Fibroblast of skin of scalp (primary cell): ENCODE measurements at regions not wholly inside any gene's neighbourhood (a gene's known extent, or its start where the extent isn't known, plus 50 kb on each side); places are given as distances from the start of the nearest gene placed in this dataset.

Source experiments
- DNase-seq: peaks from one replicate; pipeline ENCODE4 v3.0.0-alpha.2; 2013

DNA sequence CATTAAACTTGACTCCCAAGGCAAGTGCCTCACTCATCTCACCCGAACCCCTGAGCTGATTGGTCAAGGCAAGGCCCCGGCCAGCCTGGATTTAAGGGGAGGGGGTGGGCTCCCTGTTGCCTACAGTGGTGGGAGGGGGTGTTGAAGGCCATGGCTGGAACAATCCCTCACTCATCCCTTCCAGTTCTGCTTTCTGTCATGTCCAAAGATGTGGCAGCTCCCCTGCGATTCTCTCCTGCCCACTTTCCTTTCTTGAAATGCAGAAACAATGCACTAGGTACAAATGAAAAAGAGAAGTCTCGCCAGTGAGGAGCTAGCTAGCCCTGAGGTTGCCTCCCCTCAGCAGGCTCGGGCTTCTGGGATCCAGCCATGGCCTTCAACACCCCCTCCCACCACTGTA is 240.9 kb downstream of the SYK start:
- no peak for DNase-seq

- no peak for DNase-seq
Observed at GRCh38 chr9:91043056-91043810, 241.6 kb downstream of the SYK start.

DNA sequence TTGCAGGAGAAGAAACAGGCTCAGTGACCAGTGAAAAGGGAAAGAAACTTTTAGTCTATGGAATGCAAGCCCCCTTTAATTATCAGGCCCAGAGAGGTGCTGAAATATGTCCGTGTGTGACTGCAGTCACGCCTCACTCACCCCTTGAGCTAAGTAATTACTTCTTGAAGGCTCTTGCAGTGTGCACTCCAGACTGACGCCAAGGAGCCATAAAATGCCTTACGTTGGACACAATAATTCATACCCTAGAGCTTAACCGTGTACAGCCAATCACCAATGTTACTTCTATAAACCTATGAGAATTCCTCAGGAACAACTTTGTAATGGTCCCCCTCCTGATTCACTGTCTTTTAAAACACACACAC is 242.2 kb downstream of the SYK start:
- no peak for DNase-seq

DNA sequence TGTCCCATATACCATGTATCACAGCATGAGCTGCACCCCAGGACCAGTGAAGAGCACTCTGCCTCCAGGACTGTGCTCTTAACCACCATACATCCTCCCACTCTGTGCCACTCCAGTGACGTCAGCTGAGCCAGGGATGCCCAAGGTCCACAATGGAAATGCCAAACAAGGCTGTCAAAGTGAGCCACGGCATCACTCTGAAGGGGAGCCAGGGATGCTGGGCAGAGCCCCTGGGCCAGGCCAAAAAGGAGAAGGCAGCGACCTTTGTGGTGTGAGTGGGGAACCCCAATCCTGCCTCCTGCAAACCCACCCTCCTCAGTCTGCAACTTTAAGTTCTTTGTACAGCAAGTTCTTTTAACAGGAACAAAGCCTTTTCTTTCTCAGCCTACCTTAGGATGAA is 242.7 kb downstream of the SYK start:
- no peak for DNase-seq

DNA sequence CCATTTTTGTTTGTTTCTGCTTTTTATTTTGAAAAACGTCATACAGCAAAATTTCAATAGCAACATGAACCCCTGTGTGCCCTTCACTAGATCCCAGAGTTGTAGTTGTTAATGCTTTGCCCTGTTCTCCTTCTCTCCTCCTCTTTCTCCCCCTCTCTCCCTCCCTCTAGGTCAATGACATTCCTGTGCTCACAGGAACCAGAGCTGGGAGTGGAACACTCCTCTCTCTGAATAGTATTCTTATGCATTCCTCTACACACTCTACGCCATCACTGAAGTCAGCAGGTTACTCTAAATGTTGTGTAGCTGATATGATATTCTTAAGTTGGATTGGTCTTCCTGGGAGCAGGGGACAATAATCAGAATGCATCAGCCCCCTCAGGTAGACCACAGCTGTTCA is 243.4 kb downstream of the SYK start:
- no peak for DNase-seq

DNA sequence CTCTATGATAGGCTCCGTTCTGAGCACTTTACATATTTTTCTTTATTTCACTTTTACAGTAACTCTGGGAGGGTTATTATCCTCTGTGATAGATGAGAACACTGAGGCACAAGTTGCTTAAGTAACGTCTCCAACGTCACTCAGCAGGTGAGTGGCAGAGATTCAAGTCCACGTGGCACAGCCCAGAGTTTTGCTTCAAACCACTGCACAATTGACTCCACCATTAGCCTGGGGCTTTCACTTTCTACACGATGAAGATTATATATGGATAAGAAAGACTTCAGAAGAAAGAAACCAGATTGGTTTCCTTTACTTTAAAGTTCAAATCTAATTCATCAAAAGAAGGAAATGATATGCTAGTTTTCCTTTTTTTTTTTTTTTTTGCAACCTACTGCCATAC is 245.9 kb downstream of the SYK start:
- no peak for DNase-seq

GRCh38 chr9:91047993-91048607 is 246.5 kb downstream of the SYK start:
- DNase-seq: peak; percentile 84

DNA sequence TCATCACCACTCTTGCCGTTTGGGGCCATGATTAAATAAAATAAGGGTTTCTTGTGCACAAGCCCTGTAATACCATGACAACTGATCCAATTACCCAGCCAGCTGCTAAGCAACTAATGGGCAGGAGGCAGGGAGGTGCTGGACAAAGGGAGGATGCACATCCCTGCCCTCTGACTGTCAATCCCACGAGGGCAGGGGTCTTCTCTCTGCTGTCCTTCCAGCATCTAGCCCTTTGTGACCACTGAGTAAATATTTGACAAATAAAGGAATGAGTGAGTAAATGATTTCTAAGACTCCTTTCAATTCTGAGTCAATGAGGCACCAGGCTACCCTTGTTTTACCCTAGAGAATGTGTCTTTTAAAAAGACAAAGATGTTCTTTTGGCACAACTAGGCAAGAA is 247.1 kb downstream of the SYK start:
- DNase-seq: no peak

- no peak for DNase-seq
Observed at GRCh38 chr9:91053824-91054223, 252.2 kb downstream of the SYK start.

DNA sequence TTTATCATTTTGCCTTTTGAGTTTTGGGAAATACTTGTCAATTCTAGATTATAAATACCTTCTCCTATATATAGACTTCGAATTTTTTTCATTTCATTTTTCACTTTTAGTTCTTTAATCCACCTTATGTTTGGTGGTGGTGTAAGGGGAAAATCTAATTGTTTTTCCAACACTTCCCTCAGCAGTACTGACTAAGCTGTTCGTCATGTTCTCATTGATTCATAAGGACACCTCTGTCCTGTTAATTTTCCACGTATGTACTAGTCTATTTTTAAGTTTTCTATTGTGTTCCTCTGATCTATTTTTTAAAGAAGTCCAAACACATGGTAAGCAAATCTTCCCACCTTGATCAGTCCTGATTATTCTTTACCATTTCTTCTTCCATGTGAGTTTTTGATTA is 254.2 kb downstream of the SYK start:
- DNase-seq: no peak

DNA sequence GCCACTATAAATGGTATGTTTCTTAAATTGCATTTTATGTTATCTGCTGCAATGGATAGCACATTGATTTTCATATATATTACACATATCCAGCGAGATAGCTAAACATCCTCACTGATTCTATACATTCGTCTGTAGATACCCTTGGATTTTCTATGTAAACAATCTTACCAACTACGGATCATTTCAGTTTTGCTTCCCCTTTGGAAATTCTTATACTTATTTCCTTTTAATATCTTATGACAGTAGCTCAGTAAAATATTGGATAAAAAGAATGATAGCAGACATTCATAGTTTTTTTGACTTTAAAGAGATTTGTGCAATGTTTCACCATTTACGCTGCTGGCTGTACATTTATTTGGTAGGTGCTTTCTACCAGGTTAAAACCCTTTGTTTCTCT is 254.9 kb downstream of the SYK start:
- DNase-seq: no peak

- DNase-seq: no peak
Observed at GRCh38 chr9:91056917-91057316, 255.3 kb downstream of the SYK start.

DNA sequence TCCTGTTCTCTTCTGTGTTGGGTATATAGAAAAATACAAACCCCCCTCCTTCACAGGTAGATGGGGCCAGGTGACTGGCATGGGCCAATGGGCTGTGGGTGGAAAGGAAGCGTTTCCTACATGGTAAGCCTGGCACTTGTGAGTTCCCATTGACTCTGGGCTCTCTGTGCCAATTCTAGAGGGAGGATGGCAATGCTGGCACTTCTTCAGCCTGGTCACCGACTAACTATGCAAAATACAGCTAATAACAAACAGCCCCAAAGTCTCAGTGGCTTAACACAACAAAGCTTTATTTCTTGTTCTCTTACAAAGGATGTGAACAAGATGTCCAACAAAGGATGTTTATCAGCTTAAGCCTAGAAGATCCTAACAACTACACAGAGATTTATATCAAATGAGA is 258.1 kb downstream of the SYK start:
- no peak for DNase-seq

- peak; percentile 95 for DNase-seq
Observed at GRCh38 chr9:91060520-91061343, 259.1 kb downstream of the SYK start.

DNA sequence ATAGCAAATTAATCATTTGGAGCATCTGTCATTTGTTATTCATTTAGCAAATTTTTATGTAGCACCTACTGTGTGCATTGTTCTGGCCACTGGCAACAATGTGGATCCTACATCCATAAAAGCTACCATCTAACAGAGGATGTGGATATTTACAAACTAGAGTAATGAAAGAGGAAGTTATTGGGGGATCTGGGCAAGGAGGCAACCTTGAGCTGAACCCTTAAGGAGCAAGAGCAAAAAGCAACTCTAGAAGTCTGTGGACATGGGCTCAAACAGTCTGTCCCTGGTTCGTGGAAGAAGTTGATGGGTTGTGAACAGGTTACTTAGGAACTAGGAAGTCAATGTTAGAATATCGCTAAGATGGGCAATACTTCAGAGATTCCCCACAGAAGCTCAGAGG is 259.9 kb downstream of the SYK start:
- no peak for DNase-seq

DNA sequence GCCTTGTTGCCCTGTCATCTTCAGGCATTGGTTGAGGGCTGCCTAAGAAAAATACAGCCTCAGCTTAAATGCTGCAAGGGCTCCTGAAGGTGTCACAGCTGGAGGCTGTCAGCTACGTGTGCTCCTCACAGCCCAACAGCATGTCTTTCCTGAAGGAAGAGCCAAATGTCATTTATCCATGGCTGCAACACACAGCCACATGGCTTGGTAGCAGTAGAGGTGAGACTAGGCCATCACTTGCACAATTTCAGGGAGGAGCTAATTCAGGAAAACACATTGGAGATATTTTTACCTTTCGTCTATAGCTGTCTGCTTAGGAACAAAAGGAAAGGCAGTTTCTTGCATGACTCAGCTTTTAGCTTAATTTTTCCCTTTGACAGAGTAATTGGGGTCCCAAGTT is 260.7 kb downstream of the SYK start:
- no peak for DNase-seq

- no peak for DNase-seq
Observed at GRCh38 chr9:91063471-91063870, 261.9 kb downstream of the SYK start.

DNA sequence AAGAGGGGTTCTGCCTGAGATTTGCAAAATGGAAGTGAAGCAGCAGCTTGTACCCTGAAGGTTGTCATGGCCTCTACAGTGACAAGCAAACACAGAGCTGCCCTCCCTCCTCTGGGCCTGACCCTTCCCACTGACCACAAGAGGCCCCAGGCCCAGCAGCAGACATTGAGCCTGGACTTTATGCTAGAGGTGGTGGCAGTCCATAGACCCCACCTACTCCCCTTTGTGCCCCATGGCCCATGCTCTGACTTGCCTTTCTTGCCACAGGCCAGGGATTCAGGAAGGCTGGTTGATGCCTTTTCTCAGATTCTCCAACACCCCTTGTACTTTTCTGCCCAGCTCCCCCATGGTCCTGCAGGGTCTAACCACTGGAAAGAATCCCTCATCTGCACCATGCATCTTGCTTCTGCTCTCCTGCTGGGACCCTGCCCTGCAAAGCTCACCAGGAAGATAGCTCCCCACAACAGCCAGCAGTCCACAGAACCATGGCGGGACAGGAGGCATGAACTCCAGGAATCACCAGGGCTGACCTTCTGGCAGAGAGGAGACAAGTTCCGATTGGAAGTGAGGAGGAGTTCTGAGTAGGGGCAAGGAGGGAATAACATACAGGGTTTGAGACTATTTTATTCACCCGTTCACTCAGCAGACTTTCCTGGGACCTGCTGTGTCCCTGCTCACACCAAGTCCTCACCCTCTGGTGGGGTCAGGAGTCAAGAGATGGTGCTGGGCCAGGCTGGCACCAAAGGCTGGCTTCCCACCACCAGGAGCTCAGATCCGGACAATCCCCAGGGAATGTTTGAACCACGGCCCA is 263.8 kb downstream of the SYK start:
- DNase-seq: no peak

GRCh38 chr9:91066042-91066415 is 264.4 kb downstream of the SYK start:
- DNase-seq: no peak

GRCh38 chr9:91066856-91067255 is 265.2 kb downstream of the SYK start:
- no peak for DNase-seq

DNA sequence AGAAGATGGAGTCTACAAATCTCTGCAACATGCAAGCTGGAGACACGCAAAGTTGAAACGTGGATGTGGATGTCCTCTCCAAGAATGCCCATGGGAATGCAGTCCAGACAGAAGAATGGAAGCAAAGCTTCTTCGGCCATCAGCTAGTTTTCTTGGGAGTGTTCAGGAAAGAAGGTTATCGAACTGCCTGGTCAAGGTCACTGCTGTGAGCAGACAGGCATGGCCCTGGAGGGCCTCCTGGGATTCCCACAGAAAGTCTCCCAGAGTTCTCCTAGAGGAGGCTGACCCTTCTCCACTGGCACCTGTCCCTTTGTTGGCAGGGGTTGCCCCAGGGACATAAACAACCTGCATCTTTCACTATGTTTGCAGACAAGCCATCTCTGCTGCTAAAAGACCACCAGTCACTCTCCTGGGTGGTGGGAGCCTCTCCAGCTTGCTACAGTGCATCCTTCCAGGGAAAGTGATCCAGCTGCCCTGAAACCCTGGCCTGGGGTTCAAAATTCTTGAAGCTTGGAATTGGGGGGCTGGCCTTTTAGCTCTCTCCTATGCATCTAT is 265.8 kb downstream of the SYK start:
- no peak for DNase-seq

GRCh38 chr9:91071184-91071990 is 269.8 kb downstream of the SYK start:
- peak; percentile 90 for DNase-seq
